Erythroblast (primary cell): ENCODE measurements at regions not wholly inside any gene's neighbourhood (a gene's known extent, or its start where the extent isn't known, plus 50 kb on each side); places are given as distances from the start of the nearest gene placed in this dataset.
"Not testable (repeated sequence)": the region's sequence is repeated elsewhere in the genome, so short reads cannot be mapped to it uniquely, and the experiment has no call there.

Experiments used
- GATA1 ChIP-seq: IDR thresholded peaks from 2 replicates; pipeline ENCODE4 v1.6.1; 2011; ENCODE audit warnings: low read depth, mild to moderate bottlenecking, control low read depth, low read length, moderate library complexity
- POLR2A ChIP-seq: IDR thresholded peaks from 2 replicates; pipeline ENCODE4 v1.6.1; 2011; ENCODE audit warnings: mild to moderate bottlenecking, low read length

DNA sequence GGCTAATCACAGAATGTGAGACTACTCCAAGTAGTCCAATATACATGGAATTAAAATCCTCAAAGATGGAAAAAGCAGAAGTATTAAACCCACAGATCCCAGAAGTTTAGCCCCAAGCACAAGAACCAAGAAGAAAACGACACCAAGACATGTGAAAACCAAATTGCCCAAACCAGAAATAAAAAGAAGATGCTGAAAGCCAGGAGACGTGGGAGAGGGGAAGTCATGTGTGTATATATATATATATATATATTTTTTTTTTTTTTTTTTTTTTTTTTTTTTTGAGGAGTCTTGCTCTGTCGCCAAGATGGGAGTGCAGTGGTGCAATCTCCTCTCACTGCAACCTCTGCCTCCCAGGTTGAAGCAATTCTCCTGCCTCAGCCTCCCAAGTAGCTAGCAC lies 376.9 kb upstream of the FRG1 start:
- TF ChIP-seq POLR2A, GATA1: not testable (repeated sequence)
